ENCODE measurements at regions not wholly inside any gene's neighbourhood (a gene's known extent, or its start where the extent isn't known, plus 50 kb on each side); places are given as distances from the start of the nearest gene placed in this dataset.

GRCh38 chr4:67106861-67107460 lies 438.3 kb downstream of the CENPC start:
- no peaks in the 10 kb centered on the region for H4K20me1 ChIP-seq (ENCODE audit: low read depth, low read length)
- no peak overlapping the region for H2AFZ ChIP-seq (ENCODE audit: low read depth, low read length, severe bottlenecking)
- no peak overlapping the region for H3K4me2 ChIP-seq (ENCODE audit: low read depth, low read length, poor library complexity, severe bottlenecking)
- no peak overlapping the region for H3K27ac ChIP-seq (ENCODE audit: low read depth, low read length)
- no peaks in the 10 kb centered on the region for H3K79me2 ChIP-seq (ENCODE audit: insufficient read depth, low read length)
- H3K9me2 ChIP-seq (replicated peaks; ENCODE audit: insufficient read depth, low read length) = no peaks in the 10 kb centered on the region
- H3K4me3 ChIP-seq (ENCODE audit: insufficient read depth, low read length, poor library complexity, severe bottlenecking) = no peak overlapping the region
- no peak for TF ChIP-seq EZH2phosphoT487 (conservative IDR thresholded peaks at IDR 0.05; ENCODE audit: low read length)
- no peak for TF ChIP-seq CTCF (IDR thresholded peaks at IDR 0.05; ENCODE audit: insufficient read depth, low read length, poor library complexity, severe bottlenecking)
- no peaks in the 10 kb centered on the region for H3K27me3 ChIP-seq (ENCODE audit: low read length)
- no peaks in the 10 kb centered on the region for H3K36me3 ChIP-seq (ENCODE audit: low read length)
- H3K9ac ChIP-seq (ENCODE audit: low read length) = no peak overlapping the region
- no peaks in the 10 kb centered on the region for H3K9me3 ChIP-seq (ENCODE audit: insufficient read depth, low read length)
- H3F3A ChIP-seq (ENCODE audit: insufficient read depth) = no peaks in the 10 kb centered on the region

GRCh38 chr4:67104145-67104544 lies 441.2 kb downstream of the CENPC start:
- Histone ChIP-seq H3K4me2 (ENCODE audit: low read depth, low read length, poor library complexity, severe bottlenecking) (no peak overlapping the region), H3K9ac (ENCODE audit: low read length) (no peak overlapping the region), H3K4me3 (ENCODE audit: insufficient read depth, low read length, poor library complexity, severe bottlenecking) (no peak overlapping the region), H3K9me3 (ENCODE audit: insufficient read depth, low read length) (no peaks in the 10 kb centered on the region), H2AFZ (ENCODE audit: low read depth, low read length, severe bottlenecking) (no peak overlapping the region), H3K27ac (ENCODE audit: low read depth, low read length) (no peak overlapping the region), H3K79me2 (ENCODE audit: insufficient read depth, low read length) (no peaks in the 10 kb centered on the region), H3K9me2 (replicated peaks; ENCODE audit: insufficient read depth, low read length) (no peaks in the 10 kb centered on the region), H3K36me3 (ENCODE audit: low read length) (no peaks in the 10 kb centered on the region), H4K20me1 (ENCODE audit: low read depth, low read length) (no peaks in the 10 kb centered on the region), H3K27me3 (ENCODE audit: low read length) (no peaks in the 10 kb centered on the region), H3F3A (ENCODE audit: insufficient read depth) (no peaks in the 10 kb centered on the region)
- TF ChIP-seq EZH2phosphoT487 (conservative IDR thresholded peaks at IDR 0.05; ENCODE audit: low read length) = no peak
- no peak for TF ChIP-seq CTCF (IDR thresholded peaks at IDR 0.05; ENCODE audit: insufficient read depth, low read length, poor library complexity, severe bottlenecking)

GRCh38 chr4:67103001-67103747 lies 442.1 kb downstream of the CENPC start:
- H3K4me3 ChIP-seq (ENCODE audit: insufficient read depth, low read length, poor library complexity, severe bottlenecking) = no peak overlapping the region
- no peak overlapping the region for H2AFZ ChIP-seq (ENCODE audit: low read depth, low read length, severe bottlenecking)
- H3K36me3 ChIP-seq (ENCODE audit: low read length) = no peaks in the 10 kb centered on the region
- H3K9me2 ChIP-seq (replicated peaks; ENCODE audit: insufficient read depth, low read length) = no peaks in the 10 kb centered on the region
- no peak overlapping the region for H3K27ac ChIP-seq (ENCODE audit: low read depth, low read length)
- H3F3A ChIP-seq (ENCODE audit: insufficient read depth) = no peaks in the 10 kb centered on the region
- H3K9ac ChIP-seq (ENCODE audit: low read length) = no peak overlapping the region
- H3K9me3 ChIP-seq (ENCODE audit: insufficient read depth, low read length) = no peaks in the 10 kb centered on the region
- H3K79me2 ChIP-seq (ENCODE audit: insufficient read depth, low read length) = no peaks in the 10 kb centered on the region
- no peak overlapping the region for H3K4me2 ChIP-seq (ENCODE audit: low read depth, low read length, poor library complexity, severe bottlenecking)
- TF ChIP-seq CTCF (IDR thresholded peaks at IDR 0.05; ENCODE audit: insufficient read depth, low read length, poor library complexity, severe bottlenecking) (no peak), EZH2phosphoT487 (conservative IDR thresholded peaks at IDR 0.05; ENCODE audit: low read length) (no peak)
- no peaks in the 10 kb centered on the region for H3K27me3 ChIP-seq (ENCODE audit: low read length)
- no peaks in the 10 kb centered on the region for H4K20me1 ChIP-seq (ENCODE audit: low read depth, low read length)

Measured in SU-DHL-6 (cell line).